ENCODE measurements at regions not wholly inside any gene's neighbourhood (a gene's known extent, or its start where the extent isn't known, plus 50 kb on each side); places are given as distances from the start of the nearest gene placed in this dataset.

GRCh38 chr13:103275081-103275480 lies 208.9 kb upstream of the SLC10A2 start:
- no peak for DNase-seq (ENCODE audit: low spot score)

GRCh38 chr13:103273825-103274224 lies 207.6 kb upstream of the SLC10A2 start:
- no peak for DNase-seq (ENCODE audit: low spot score)

- DNase-seq (ENCODE audit: low spot score): no peak
Observed at GRCh38 chr13:103272770-103273169, 206.6 kb upstream of the SLC10A2 start.

- no peak for DNase-seq (ENCODE audit: low spot score)
Observed at GRCh38 chr13:103263448-103263847, 197.2 kb upstream of the SLC10A2 start.

GRCh38 chr13:103255587-103256301 lies 189.5 kb upstream of the SLC10A2 start:
- DNase-seq (ENCODE audit: low spot score): no peak

- DNase-seq (ENCODE audit: low spot score): no peak
Observed at GRCh38 chr13:103250071-103250470, 183.9 kb upstream of the SLC10A2 start.

GRCh38 chr13:103246581-103247200 lies 180.5 kb upstream of the SLC10A2 start:
- DNase-seq (ENCODE audit: low spot score): no peak

- no peak for DNase-seq (ENCODE audit: low spot score)
Observed at GRCh38 chr13:103243495-103243894, 177.3 kb upstream of the SLC10A2 start.

- no peak for DNase-seq (ENCODE audit: low spot score)
Observed at GRCh38 chr13:103238441-103238840, 172.2 kb upstream of the SLC10A2 start.

GRCh38 chr13:103236213-103236612 lies 170.0 kb upstream of the SLC10A2 start:
- no peak for DNase-seq (ENCODE audit: low spot score)

- DNase-seq (ENCODE audit: low spot score): no peak
Observed at GRCh38 chr13:103229674-103230073, 163.5 kb upstream of the SLC10A2 start.

GRCh38 chr13:103224804-103225203 lies 158.6 kb upstream of the SLC10A2 start:
- no peak for DNase-seq (ENCODE audit: low spot score)

- no peak for DNase-seq (ENCODE audit: low spot score)
Observed at GRCh38 chr13:103222683-103223082, 156.5 kb upstream of the SLC10A2 start.

GRCh38 chr13:103218253-103218652 lies 152.0 kb upstream of the SLC10A2 start:
- DNase-seq (ENCODE audit: low spot score): no peak

GRCh38 chr13:103213152-103213551 lies 146.9 kb upstream of the SLC10A2 start:
- no peak for DNase-seq (ENCODE audit: low spot score)

- no peak for DNase-seq (ENCODE audit: low spot score)
Observed at GRCh38 chr13:103210348-103210747, 144.1 kb upstream of the SLC10A2 start.

- DNase-seq (ENCODE audit: low spot score): no peak
Observed at GRCh38 chr13:103203735-103204330, 137.6 kb upstream of the SLC10A2 start.

- DNase-seq (ENCODE audit: low spot score): no peak
Observed at GRCh38 chr13:103200118-103200885, 134.1 kb upstream of the SLC10A2 start.

GRCh38 chr13:103199380-103200088 lies 133.3 kb upstream of the SLC10A2 start:
- no peak for DNase-seq (ENCODE audit: low spot score)

GRCh38 chr13:103196356-103196755 lies 130.1 kb upstream of the SLC10A2 start:
- DNase-seq (ENCODE audit: low spot score): no peak

GRCh38 chr13:103195762-103196161 lies 129.5 kb upstream of the SLC10A2 start:
- no peak for DNase-seq (ENCODE audit: low spot score)

GRCh38 chr13:103194871-103195270 lies 128.7 kb upstream of the SLC10A2 start:
- DNase-seq (ENCODE audit: low spot score): no peak
